GM19043 (cell line): ENCODE measurements at regions not wholly inside any gene's neighbourhood (a gene's known extent, or its start where the extent isn't known, plus 50 kb on each side); places are given as distances from the start of the nearest gene placed in this dataset.

Source experiments
- ATAC-seq: cut with Tn5 transposase; IDR thresholded peaks from one replicate; pipeline ENCODE4 v1.9.1; 2021; ENCODE audit warnings: low read depth; ENCODE audit not compliant: unreplicated experiment

DNA sequence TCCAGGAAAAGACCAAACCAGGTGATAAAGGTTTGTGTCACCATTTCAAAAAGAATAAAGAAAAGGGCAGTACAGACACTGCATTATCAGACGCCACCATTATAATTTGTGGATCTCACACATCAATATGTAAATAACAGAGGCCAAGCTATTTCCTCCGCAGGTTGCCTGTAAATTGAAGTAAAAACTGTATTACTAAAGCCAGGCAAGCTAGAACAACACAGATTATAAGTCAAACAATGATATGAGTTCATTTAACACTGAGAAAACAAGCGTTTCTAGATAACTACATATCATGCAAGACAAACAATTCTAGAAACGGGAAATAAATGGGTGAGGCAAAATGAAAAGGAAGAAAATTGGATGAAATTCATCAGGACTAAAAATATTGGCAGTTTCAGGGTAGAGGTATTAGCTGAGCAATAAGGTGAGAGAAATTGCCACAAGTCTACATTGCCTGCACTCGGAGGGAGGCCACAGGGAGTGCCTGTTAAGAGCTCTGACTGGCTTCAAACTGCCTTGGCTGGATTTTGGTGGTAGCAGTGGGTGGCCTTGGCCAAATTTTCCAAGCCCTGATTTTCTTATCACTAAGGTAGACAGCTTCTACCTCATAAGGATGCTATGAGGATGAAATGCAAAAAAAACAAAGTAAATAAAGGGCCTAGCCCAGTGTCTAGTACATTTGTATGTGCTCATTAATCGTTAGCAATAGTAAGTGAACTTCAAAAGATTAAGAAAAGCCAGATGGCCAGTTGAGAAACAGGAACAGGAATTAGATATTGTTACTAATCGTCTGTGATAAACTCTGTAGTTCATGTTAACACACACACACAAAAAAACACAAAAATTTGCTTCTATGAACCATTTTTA, 240.0 kb upstream of the NFE2L3 start:
- no peak for ATAC-seq

- ATAC-seq = no peak
Observed at GRCh38 chr7:25913598-25914224, 238.3 kb upstream of the NFE2L3 start.

GRCh38 chr7:25918731-25919130, 233.3 kb upstream of the NFE2L3 start:
- ATAC-seq = no peak

DNA sequence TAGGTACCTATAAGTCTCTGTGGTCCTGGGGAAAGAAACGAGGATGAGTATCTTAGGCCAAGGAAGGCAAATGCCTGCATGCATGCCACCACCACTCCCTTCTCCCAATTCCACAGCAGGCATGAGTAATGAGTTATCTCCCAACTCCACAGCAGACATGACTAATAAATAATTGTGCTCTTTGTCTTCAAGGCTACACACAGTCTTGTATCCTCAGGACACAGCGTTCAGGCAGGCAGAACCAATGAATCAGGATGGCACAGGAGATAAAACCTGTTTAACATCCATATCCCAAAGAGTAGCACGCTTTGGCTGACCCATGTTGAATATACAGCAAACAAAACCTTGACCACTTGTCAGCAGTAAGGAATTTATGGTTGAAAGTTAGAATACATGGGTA, 229.7 kb upstream of the NFE2L3 start:
- ATAC-seq = no peak

DNA sequence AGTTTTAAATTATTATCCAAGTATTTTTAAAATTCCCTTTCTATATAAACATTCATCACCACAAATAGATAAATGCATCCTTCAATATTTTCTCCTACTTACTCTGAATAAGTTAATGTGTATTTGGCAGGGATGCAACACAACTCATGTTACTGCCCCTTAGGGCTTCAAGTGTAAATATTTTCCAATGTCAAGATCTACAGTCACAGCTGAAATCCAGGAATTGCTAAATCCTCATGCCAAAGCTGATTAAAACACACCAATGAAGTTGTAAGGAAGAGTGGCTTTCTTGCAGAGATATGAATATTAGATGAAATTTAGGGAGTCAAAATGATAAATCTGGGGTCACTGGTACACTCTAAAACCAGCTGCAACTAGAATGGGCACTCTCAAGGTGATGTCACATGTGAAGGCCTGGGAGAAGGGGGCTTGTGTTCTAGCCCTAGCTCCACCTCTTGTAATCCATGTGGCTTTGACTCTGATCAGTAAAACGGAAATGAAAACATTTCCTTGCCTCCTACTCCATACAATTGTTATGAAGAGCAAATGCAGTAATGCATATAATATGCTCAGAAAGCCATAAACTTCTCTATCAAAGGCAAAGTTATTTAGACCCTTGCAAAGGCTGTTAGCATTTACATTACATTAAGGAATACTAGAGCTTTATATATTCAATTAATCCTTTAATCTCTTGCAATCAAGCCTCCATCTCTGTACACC, 228.1 kb upstream of the NFE2L3 start:
- ATAC-seq = no peak

DNA sequence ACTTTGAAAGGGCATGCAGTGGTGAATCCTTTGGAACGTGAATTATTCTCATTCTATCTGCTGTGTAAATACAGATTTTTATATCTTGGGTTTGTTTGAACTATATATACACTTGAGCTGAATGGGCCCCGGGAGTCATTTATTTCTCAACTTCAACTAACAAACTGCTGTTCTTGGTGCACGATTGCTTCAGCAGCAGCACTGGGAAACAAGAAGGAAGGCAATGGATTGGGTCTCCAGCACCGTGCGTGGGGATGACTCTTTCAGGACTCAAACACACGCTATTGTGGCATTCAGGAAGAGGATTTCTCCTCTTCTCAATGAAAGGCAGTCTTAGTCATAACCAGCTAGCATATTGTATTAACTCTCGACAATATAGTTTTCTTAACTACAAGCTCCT, 226.0 kb upstream of the NFE2L3 start:
- no peak for ATAC-seq

GRCh38 chr7:25926451-25926850, 225.5 kb upstream of the NFE2L3 start:
- no peak for ATAC-seq

DNA sequence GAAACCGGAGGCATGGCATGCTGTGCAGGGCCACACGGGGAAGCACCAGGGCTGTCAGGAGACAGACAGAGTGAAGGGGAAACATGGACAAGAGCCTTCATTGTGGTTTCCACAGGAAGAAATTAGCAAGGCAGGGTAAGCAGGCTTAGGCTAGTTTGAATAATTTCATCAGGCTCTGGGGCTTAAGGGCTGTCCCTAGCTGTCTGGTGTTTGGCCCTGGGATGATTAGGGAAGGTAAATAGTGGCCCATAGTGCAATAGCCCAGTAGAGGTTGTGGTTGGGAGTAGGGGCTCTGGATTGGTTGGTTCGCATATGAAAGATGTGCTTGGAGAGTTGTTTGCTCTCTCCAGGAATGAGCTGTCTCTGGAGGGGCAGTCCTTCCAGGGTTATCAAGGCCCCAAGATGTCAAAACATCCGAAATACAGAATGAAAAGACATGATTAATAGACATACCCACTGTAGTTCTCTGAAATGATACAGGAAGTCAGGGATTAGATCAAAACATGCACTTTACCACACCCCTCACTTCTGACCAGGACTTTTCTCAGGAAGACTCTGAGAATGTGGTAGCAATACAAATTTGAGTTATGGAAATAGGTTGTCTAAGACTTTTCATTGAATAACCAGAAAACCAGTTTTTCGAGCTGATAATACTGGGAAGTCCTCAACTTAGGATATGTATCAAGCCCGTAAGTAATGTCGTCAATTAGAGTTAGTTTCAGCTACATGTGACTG, 224.9 kb upstream of the NFE2L3 start:
- ATAC-seq = no peak

- ATAC-seq = no peak
Observed at GRCh38 chr7:25927626-25927978, 224.4 kb upstream of the NFE2L3 start.

DNA sequence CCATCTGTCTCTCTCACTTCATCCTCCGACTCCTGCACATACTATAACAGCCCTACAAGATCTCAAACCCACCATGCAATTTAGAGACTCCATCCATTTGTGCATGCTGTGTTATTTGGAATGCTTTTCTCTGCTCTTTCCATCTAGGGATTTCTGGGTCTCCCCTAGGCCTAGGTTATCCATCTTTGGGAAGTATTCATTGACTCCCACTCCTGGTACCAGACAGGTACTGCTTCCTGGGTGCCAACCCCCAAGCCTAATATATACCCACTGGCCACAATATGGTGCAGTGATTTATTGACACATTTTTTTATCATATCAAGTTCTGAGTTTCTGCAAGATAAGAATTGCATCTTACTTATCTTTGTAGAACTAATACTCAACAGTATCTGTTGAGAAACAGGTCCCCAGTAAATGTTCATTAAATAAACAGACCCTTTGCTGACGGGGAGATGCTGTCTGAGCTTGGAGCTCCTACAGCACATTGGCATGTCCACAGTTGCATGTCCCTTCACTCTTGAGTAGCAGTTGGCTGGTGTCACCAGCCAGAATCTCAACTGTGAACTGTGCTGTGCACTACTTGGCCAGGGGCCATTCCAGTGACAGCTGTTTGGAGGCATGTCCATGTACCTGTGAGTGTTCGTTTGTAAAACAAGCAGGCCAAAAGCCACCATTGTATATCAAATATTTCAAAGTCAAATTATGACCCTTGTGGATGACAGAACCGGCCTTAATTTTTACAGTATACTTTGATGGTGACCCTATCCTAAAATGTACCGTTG, 223.3 kb upstream of the NFE2L3 start:
- no peak for ATAC-seq

DNA sequence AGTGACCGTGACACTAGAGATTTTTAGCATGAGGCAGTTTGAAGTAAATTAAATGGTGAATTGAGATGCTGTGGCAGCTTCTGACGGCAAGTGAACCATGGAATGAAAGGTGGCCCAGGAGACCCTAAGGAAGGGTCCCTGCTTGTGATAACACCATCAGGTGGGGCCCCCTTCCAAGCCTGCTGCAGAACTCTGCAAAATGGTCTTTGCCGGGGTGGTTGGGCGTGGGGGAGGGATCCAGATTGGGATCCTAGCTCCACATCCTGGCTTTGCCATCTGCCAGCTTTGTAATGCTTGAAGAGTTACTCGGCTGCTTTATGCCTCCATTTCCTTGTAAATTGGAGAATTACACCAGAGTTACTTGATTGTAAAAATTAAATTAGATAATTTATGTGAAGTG, 222.6 kb upstream of the NFE2L3 start:
- no peak for ATAC-seq

- no peak for ATAC-seq
Observed at GRCh38 chr7:25930492-25931048, 221.4 kb upstream of the NFE2L3 start.

DNA sequence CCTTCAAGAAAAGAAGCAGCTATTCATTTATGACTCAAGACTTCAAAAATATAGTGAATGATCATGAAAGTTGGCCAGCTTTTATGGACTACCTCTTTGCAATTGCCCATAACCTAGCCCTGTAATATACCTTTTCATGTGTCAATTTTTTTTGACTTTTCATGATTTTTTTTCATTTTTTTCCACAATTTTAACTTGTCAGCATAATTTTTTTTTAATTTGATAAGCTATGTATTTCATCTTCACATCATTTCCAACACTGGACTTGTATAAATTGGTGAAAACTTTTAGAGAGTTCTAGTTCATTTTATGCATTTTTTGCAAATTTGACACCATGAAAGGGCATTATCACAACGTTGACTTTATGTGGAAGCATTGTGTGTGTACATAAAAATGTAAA, 220.8 kb upstream of the NFE2L3 start:
- no peak for ATAC-seq

GRCh38 chr7:25933921-25934320, 218.1 kb upstream of the NFE2L3 start:
- no peak for ATAC-seq

DNA sequence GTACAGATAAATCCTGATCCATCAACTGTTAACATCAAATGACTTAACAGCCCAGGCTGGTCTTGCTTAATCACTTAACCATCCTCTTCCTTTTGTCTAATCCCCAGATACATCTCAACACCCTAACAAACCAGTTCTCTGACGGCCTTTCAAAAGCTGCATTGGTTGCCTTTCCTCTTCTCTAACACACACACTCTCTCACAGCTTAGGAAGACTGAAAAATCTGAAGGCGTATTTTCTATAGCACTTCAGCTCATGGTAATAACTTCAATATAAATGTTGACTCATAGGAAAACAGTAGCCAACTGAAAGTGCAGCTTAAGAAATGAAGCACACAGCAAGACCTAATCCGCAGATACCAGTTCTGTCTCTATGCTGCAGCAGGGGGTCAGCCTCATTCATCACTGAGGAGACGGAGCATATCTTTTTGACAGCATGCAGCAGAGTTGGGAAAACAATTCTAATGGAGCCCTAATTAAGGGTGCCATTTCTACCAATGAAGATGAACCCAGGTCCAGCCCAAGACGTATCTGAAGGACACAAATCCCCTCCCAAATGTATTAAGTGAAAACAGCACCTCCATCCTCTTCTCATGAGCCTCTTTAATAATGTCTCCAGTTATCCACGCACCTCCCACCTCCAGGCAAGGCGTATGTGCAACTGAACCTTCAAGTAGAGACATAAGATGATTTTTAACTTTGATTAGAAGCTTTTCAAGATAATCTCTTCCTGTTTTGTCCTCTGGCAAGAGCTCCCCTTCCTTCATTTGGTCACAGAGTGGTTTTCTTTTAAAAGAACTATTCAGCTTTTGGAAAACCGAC, 211.7 kb upstream of the NFE2L3 start:
- peak; percentile 7 for ATAC-seq

DNA sequence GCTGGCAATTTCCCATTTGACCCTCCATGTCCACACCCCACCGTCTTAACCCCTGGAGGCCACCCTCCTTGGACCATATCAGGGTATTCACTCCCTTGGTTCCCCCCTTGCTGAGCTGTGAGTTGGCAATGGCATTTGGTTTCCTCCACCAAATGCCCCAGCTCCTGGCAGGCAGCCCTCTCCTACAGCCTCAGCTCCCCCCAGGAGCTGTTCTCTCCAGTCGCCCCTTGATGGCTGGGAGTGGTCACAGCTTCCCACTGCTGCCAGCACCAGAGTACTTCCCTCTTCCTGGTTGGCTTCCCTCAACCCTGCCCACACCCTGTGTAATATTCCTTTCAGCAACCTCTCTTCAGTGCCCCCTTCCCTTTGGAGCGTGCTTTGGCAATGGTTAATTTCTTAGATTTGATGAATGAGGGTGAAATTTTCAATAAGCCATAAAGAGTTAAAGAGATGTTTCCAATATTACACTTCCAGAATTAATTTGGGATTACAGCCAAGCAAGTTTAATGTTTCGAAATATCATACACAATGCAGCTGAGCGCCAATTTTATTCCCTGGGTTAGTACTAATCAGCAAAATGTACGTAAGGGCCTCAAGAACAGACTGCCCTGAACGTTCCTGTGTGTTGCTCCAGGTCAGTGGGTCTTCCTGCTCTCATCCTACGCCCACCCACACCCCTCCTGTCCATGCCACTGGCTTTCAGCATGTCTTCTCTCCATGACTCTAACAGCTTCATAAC, 207.1 kb upstream of the NFE2L3 start:
- no peak for ATAC-seq

- no peak for ATAC-seq
Observed at GRCh38 chr7:25945608-25946007, 206.4 kb upstream of the NFE2L3 start.

- ATAC-seq = no peak
Observed at GRCh38 chr7:25946181-25946580, 205.8 kb upstream of the NFE2L3 start.
